MM.1S (cell line): ENCODE measurements at regions not wholly inside any gene's neighbourhood (a gene's known extent, or its start where the extent isn't known, plus 50 kb on each side); places are given as distances from the start of the nearest gene placed in this dataset.

ENCODE experiments used
- CTCF ChIP-seq: fragments of 300-600 bp; sonication (generic); IDR thresholded peaks from 2 replicates; pipeline ENCODE4 v1.5.1; 2016; ENCODE audit warnings: antibody characterized with exemption, low read length, mixed read lengths
- EZH2 ChIP-seq: fragments of 300-600 bp; sonication (generic); optimal IDR thresholded peaks from 2 replicates; pipeline ENCODE3; 2017; ENCODE audit warnings: low read depth, mild to moderate bottlenecking, antibody characterized with exemption, low read length, mixed read lengths

- TF ChIP-seq CTCF (no peak), EZH2 (no peak)
Observed at GRCh38 chr5:43855452-43855851, 252.5 kb downstream of the NNT start.
